GM18951 (cell line): ENCODE measurements at regions not wholly inside any gene's neighbourhood (a gene's known extent, or its start where the extent isn't known, plus 50 kb on each side); places are given as distances from the start of the nearest gene placed in this dataset.

ENCODE experiments used
- POLR2A ChIP-seq: IDR thresholded peaks from 4 replicates; pipeline ENCODE4 v1.6.1; 2011; ENCODE audit warnings: mild to moderate bottlenecking; ENCODE audit not compliant: insufficient read length, insufficient read depth; ENCODE audit errors: extremely low read depth
- in situ Hi-C: fragments of 300-500 bp; cut with MboI; formaldehyde crosslinking; loops from one replicate; pipeline ENCODE4 v1.12.0; 2022; ENCODE audit warnings: low sequenced_read_pairs, mixed read lengths, inconsistent platforms; ENCODE audit not compliant: unreplicated experiment

DNA sequence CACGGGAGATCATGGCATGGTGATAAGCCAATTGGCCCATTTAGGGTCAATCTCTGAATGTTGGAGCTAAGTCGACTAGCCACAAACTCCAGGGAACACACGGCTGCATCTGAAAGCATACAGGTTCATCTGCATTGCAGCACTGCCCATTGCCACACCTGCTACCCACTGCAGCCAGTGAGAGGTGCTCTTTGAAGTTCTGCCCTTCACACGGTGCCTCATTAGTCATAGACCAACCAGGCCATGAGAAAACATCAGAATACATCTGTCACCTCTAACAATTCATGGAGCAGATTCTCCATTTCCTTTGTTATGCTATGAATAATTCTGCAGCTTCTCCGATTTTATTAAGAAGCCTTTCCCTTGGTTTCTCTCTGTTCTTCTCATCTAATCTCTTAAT lies 65.7 kb upstream of the FAM204A start:
- no peak for TF ChIP-seq POLR2A
- in situ Hi-C loops, result no loop called here

DNA sequence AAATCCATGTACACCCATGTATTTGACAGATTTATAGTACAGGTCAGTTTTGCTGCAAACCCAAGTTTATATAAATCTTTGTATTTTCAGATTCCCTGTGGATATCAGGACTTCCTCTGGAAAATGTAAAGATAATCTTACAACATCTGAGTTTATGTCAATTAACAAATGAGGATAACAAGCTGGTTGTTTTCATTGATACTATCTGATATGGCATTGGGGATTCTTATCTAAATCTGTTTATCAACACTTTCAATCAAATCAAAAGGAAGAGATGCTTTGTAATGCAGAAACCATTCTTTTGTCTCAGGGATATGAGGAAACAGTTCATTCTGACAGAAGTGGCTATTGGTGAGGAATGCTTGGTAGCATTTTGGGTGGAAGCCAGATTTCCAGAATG lies 64.9 kb upstream of the FAM204A start:
- in situ Hi-C loops, result no loop called here
- no peak for TF ChIP-seq POLR2A

DNA sequence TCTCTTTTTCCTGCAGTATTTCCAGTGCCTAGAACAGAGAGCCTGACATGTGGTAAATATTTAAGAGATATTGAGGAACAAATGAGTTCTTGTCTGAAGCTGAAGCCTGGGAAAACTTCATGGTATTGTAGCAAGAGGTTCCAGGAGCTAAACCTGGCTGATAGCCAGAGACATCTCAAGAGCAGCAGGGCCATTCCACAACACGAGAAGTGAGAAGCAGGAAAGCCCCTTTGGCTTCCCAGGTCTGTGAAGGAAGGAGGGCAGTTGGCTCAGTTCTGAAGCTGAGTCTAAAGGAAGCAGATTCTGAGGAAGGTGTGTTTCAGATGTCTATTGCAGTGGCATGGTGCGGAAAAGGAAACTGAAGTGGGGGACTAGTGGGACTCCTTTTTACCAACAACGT lies 63.8 kb upstream of the FAM204A start:
- in situ Hi-C loops, result no loop called here
- no peak for TF ChIP-seq POLR2A

DNA sequence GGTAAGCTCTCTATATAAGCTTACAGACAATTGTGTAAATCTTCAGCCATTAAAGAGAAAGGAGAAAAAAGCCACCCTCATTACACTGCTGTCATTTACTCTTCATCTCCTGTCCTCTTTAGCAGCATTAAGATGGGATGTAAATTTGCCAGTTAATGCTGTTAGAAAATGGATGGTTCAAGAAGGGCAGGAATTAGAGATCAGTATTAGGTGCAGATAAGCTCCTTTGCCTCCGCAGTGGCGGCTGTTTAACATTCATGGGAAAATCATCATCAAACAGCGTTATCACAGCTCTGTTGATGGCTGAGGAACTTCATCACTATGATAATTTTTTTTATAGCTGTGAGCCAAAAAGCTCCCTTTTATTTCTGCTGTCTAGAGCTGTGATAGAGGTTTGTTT lies 61.8 kb upstream of the FAM204A start:
- in situ Hi-C loops, result no loop called here
- no peak for TF ChIP-seq POLR2A

DNA sequence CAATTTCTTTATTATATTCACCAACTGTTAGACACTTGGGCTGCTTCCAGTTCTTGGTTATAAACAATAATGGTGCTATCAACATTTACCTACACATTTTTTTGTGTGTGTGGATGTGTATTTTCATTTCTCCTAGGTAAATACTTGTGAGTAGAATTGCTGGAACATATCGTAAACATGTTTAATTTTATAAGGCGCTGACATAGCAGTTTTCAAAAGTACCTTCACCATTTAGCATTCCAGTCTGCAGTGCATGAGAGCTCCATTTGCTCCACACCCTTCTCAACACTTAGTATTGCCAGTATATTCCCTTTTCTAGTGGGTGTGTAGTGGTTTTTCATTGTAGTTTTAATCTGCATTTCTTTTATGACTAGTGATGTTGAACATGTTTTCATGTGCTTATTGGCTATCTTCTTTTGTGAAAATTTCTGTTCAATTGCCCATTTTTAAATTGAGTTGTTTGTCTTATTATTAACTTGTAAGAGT lies 59.6 kb upstream of the FAM204A start:
- in situ Hi-C loops, result no loop called here
- no peak for TF ChIP-seq POLR2A

DNA sequence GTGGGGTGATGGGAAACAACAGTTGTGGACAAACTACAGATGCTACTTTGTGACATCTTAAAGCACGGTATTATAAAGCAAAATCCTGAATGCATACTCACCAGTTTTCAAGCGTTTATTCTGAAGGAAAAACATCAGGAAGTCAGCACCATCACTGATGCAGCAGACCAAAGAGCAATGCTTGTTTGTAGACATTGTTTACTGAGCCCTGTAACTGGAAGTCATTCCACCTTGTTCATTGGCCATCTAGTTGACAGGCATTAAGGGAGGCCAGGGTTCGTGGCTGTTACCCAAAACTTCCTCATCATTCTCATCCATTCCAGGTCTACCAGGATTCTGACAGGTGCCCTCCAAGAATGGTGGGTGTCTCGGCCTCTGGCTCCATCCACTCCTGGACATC lies 55.3 kb upstream of the FAM204A start:
- TF ChIP-seq POLR2A, result no peak
- in situ Hi-C loops, result no loop called here

DNA sequence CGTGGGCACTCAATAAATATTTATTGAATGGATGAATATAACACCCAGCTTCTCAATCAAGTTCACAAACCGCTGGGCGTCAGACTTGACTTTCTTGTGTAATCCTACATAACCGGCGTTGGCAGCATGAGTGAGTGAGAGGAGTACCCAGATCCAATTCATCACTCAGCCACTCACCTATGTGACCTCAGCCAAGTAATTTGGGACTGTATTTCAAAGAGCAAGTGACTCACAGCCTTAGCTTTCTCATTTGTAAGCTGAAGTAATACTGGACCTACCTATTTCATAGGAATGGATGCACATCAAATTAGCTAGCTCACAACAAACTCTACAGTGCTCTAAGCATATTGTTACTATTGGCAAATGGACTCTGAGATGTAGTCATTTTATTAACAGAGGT lies 53.8 kb upstream of the FAM204A start:
- TF ChIP-seq POLR2A, result no peak
- in situ Hi-C loops, result no loop called here

DNA sequence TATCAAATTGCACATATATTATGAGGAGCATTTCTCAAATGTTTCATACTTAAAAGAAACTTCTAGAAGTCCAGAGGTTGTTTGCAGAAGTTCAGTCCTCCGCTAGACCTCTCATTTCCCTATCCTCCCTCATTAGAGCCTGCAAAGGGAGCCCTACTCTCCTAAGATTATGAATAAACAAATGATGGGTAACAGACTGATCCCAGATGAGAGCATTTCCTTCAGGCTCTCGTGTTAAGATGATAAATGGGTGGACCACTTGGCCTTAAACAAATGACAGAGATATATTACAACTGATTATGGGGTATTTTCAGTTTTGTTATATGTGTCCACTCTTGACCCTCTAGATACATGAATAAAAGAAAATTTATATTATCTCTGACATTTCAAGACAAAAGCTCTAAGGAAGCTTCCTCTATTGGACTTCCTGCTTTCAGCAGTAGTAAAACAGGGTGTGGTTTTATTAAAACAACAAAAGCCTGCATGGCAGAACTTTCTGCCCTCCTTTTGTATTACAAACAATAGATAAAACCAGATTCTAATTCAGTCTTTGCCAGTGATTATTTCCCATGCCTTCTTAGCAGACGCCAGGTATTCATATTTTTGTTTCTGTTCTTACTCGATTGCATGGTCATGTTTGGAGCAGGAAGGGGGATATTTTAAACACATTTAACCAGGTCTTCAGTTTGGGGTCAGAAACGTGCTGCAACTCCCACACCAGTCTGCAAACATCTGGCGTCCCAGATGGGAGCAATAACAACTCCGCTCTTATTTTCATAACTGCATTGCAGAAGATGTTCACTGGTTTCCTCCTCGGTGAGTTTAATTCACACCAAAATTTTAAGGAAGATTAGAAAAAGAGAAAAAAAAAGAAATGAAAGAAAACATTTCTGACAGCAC lies 52.4 kb upstream of the FAM204A start:
- no peak for TF ChIP-seq POLR2A
- in situ Hi-C loops, result no loop called here

DNA sequence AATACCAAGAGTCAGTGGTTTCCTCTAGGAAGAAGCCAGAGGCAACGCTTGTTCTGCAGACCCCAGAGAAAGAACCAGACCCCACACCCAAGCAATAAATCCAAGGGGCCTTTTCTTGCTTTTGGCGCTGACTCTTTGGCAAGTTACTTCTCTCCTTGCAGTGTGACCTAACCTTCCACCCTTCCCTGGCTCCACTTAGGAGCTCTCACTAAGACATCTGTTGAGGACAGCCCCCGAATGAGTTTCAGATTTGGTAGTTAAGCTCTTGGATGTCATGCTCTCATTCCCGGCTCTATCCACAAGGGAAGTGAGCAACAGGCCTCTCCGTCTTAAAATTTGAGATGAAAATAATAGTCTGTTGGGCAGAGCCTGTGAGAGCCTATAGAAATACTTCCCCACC lies 50.6 kb upstream of the FAM204A start:
- in situ Hi-C loops, result no loop called here
- TF ChIP-seq POLR2A, result no peak
